ENCODE measurements at regions not wholly inside any gene's neighbourhood (a gene's known extent, or its start where the extent isn't known, plus 50 kb on each side); places are given as distances from the start of the nearest gene placed in this dataset.

DNA sequence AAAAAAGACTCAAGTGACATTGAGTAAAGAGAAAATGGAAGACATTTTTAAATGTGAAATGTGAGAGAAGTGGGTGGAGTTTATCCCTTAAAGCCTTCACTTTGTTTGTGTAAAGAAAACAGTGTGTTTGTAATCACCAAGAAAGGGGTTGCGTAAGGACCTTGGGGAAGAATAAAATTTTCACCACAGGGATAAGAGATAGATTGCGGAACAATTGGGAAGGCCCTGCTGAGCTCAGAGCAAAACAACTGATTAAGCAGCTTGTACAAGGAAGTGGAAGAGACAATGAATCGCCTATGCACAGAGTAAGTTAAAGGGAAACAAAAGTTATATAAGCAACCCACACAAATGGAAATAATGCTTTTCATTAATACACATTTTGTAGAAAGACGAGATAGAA lies 327.7 kb downstream of the RAD51AP2 start:
- H3K27ac Mint-ChIP-seq = peak overlapping the region; percentile 55
- H3K4me3 Mint-ChIP-seq = no peak overlapping the region
- ATAC-seq = no peak

DNA sequence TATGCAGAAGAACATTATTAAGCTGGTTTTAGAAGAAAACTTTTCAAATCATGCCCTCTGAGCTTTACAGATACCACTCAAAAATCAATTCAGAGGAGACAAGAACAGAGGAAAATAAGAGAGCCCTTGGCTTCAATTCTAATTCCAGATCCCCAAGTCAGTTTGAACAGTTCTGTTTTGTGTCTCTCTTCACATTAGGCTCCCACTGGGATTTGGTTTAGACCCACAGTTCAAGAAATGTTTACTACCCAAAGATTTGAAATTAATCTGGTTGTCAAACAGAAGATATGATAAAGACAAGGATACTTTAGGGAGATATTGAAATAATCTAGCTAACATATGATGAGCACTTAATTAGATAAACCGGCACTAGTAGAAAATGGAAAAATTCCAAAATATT lies 329.5 kb downstream of the RAD51AP2 start:
- Histone ChIP-seq H3F3A (replicated peaks; ENCODE audit: low read depth) (no peaks in the 10 kb centered on the region), H4K20me1 (replicated peaks; ENCODE audit: insufficient read depth) (no peaks in the 10 kb centered on the region), H3K4me2 (no peak overlapping the region), H3K4me3 (no peak overlapping the region), H3K27me3 (ENCODE audit: insufficient read depth) (no peaks in the 10 kb centered on the region), H3K9me2 (ENCODE audit: insufficient read depth) (no peaks in the 10 kb centered on the region), H3K36me3 (ENCODE audit: insufficient read depth) (no peaks in the 10 kb centered on the region), H2AFZ (no peak overlapping the region), H3K27ac (ENCODE audit: low read depth) (no peak overlapping the region), H3K79me2 (replicated peaks; ENCODE audit: insufficient read depth) (no peaks in the 10 kb centered on the region), H3K4me1 (ENCODE audit: insufficient read depth) (no peaks in the 10 kb centered on the region)
- no peaks in the 10 kb centered on the region for H3K9me3 Mint-ChIP-seq
- H3K4me1 Mint-ChIP-seq = peaks cover 8% of the 10 kb centered on the region
- DNase-seq (ENCODE audit: low spot score) = no peak
- no peak overlapping the region for H3K4me3 Mint-ChIP-seq
- H3K36me3 Mint-ChIP-seq (ENCODE audit: low read depth) = no peaks in the 10 kb centered on the region
- no peaks in the 10 kb centered on the region for H3K27me3 Mint-ChIP-seq (ENCODE audit: insufficient read depth, low read depth, poor library complexity)
- no peak overlapping the region for H3K27ac Mint-ChIP-seq
- no peak for ATAC-seq
- TF ChIP-seq, protein P1, sequence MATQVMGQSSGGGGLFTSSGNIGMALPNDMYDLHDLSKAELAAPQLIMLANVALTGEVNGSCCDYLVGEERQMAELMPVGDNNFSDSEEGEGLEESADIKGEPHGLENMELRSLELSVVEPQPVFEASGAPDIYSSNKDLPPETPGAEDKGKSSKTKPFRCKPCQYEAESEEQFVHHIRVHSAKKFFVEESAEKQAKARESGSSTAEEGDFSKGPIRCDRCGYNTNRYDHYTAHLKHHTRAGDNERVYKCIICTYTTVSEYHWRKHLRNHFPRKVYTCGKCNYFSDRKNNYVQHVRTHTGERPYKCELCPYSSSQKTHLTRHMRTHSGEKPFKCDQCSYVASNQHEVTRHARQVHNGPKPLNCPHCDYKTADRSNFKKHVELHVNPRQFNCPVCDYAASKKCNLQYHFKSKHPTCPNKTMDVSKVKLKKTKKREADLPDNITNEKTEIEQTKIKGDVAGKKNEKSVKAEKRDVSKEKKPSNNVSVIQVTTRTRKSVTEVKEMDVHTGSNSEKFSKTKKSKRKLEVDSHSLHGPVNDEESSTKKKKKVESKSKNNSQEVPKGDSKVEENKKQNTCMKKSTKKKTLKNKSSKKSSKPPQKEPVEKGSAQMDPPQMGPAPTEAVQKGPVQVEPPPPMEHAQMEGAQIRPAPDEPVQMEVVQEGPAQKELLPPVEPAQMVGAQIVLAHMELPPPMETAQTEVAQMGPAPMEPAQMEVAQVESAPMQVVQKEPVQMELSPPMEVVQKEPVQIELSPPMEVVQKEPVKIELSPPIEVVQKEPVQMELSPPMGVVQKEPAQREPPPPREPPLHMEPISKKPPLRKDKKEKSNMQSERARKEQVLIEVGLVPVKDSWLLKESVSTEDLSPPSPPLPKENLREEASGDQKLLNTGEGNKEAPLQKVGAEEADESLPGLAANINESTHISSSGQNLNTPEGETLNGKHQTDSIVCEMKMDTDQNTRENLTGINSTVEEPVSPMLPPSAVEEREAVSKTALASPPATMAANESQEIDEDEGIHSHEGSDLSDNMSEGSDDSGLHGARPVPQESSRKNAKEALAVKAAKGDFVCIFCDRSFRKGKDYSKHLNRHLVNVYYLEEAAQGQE (IDR thresholded peaks at IDR 0.05; ENCODE audit: unreplicated experiment) = no peak
- no peak for TF ChIP-seq ZNF114 (CRISPR knock-in tag; IDR thresholded peaks at IDR 0.05)
- no peak for TF ChIP-seq ZNF331 (CRISPR knock-in tag; IDR thresholded peaks at IDR 0.05; ENCODE audit: low read depth)
- no peak for TF ChIP-seq JUNB (IDR thresholded peaks at IDR 0.05; ENCODE audit: unreplicated experiment)
- TF ChIP-seq EZH2phosphoT487 (IDR thresholded peaks at IDR 0.05; ENCODE audit: unreplicated experiment) = no peak

More for the DNA sequence above, 327.7 kb downstream of the RAD51AP2 start:
- Histone ChIP-seq H3K79me2 (replicated peaks; ENCODE audit: insufficient read depth) (no peaks in the 10 kb centered on the region), H3K9me2 (ENCODE audit: insufficient read depth) (no peaks in the 10 kb centered on the region), H3K36me3 (ENCODE audit: insufficient read depth) (no peaks in the 10 kb centered on the region), H4K20me1 (replicated peaks; ENCODE audit: insufficient read depth) (no peaks in the 10 kb centered on the region), H3K4me2 (no peak overlapping the region), H2AFZ (peak overlapping the region; percentile 83), H3K27ac (ENCODE audit: low read depth) (no peak overlapping the region), H3K4me1 (ENCODE audit: insufficient read depth) (no peaks in the 10 kb centered on the region), H3K27me3 (ENCODE audit: insufficient read depth) (no peaks in the 10 kb centered on the region), H3F3A (replicated peaks; ENCODE audit: low read depth) (no peaks in the 10 kb centered on the region), H3K4me3 (no peak overlapping the region)
- no peaks in the 10 kb centered on the region for H3K9me3 Mint-ChIP-seq
- DNase-seq (ENCODE audit: low spot score) = peak; percentile 24
- no peaks in the 10 kb centered on the region for H3K27me3 Mint-ChIP-seq (ENCODE audit: insufficient read depth, low read depth, poor library complexity)
- TF ChIP-seq STAT1 (IDR thresholded peaks at IDR 0.05; ENCODE audit: unreplicated experiment) (no peak), POLR2AphosphoS5 (IDR thresholded peaks at IDR 0.05; ENCODE audit: low read depth) (no peak), ZNF331 (CRISPR knock-in tag; IDR thresholded peaks at IDR 0.05; ENCODE audit: low read depth) (no peak), ZNF114 (CRISPR knock-in tag; IDR thresholded peaks at IDR 0.05) (no peak), CREB1 (CRISPR knock-in tag; IDR thresholded peaks at IDR 0.05; ENCODE audit: low read depth) (no peak), EZH2phosphoT487 (IDR thresholded peaks at IDR 0.05; ENCODE audit: unreplicated experiment) (no peak), EZH2 (IDR thresholded peaks at IDR 0.05; ENCODE audit: low read depth, unreplicated experiment) (no peak), JUNB (IDR thresholded peaks at IDR 0.05; ENCODE audit: unreplicated experiment) (no peak)
- TF ChIP-seq, protein P1 (IDR thresholded peaks at IDR 0.05; ENCODE audit: unreplicated experiment) = no peak
- TF ChIP-seq, protein P2, sequence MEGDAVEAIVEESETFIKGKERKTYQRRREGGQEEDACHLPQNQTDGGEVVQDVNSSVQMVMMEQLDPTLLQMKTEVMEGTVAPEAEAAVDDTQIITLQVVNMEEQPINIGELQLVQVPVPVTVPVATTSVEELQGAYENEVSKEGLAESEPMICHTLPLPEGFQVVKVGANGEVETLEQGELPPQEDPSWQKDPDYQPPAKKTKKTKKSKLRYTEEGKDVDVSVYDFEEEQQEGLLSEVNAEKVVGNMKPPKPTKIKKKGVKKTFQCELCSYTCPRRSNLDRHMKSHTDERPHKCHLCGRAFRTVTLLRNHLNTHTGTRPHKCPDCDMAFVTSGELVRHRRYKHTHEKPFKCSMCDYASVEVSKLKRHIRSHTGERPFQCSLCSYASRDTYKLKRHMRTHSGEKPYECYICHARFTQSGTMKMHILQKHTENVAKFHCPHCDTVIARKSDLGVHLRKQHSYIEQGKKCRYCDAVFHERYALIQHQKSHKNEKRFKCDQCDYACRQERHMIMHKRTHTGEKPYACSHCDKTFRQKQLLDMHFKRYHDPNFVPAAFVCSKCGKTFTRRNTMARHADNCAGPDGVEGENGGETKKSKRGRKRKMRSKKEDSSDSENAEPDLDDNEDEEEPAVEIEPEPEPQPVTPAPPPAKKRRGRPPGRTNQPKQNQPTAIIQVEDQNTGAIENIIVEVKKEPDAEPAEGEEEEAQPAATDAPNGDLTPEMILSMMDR (conservative IDR thresholded peaks at IDR 0.05; ENCODE audit: low read depth in 2 of 2) = no peak
- no peaks in the 10 kb centered on the region for H3K36me3 Mint-ChIP-seq (ENCODE audit: low read depth)
- H3K4me1 Mint-ChIP-seq = peaks cover 8% of the 10 kb centered on the region

Data from GM23338 (cell line).